B cell (primary cell): ENCODE measurements at regions not wholly inside any gene's neighbourhood (a gene's known extent, or its start where the extent isn't known, plus 50 kb on each side); places are given as distances from the start of the nearest gene placed in this dataset.

Experiments
- CTCF ChIP-seq: fragments of 200-600 bp; IDR thresholded peaks from one replicate; pipeline ENCODE4 v1.8.0; 2022; ENCODE audit warnings: antibody characterized with exemption, mild to moderate bottlenecking
- EZH2 ChIP-seq: IDR thresholded peaks from 2 replicates; pipeline ENCODE4 v1.6.1; 2012; ENCODE audit warnings: borderline replicate concordance, low read depth, mild to moderate bottlenecking, moderate library complexity, low read length; ENCODE audit not compliant: insufficient read depth, poor library complexity, severe bottlenecking

GRCh38 chr2:184419744-184420143 lies 178.6 kb upstream of the ZNF804A start:
- TF ChIP-seq CTCF (no peak), EZH2 (no peak)
